ENCODE measurements at regions not wholly inside any gene's neighbourhood (a gene's known extent, or its start where the extent isn't known, plus 50 kb on each side); places are given as distances from the start of the nearest gene placed in this dataset.
"Not testable (repeated sequence)": the region's sequence is repeated elsewhere in the genome, so short reads cannot be mapped to it uniquely, and the experiment has no call there.

DNA sequence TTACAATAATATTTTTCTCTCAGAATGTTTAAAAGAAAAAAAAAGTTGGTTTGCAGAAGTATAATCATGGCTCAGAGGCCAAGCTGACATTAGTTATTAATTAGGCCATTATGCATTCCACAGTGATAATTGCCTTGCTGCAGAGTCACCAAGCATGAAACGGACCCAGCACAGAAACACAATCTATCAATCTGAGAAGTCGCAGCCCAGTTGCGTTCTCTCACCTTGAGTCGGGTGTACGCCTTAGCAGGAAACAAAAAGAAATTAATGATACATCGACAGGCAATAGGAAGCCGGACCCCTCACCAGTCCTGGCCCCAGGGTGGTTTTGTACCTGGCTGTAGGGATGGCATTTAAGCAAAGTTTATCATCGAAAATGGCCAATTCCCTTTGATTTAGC lies 129.7 kb downstream of the PHETA1 start:
- TF ChIP-seq ZNF792 (tag by site-specific recombination; IDR thresholded peaks at IDR 0.05), result no peak
- no peak for TF ChIP-seq ZBTB48 (tag by site-specific recombination; IDR thresholded peaks at IDR 0.05)
- TF ChIP-seq IKZF3 (tag by site-specific recombination; IDR thresholded peaks at IDR 0.05), result no peak
- TF ChIP-seq SP7 (tag by site-specific recombination; IDR thresholded peaks at IDR 0.05), result no peak
- TF ChIP-seq, protein P1, sequence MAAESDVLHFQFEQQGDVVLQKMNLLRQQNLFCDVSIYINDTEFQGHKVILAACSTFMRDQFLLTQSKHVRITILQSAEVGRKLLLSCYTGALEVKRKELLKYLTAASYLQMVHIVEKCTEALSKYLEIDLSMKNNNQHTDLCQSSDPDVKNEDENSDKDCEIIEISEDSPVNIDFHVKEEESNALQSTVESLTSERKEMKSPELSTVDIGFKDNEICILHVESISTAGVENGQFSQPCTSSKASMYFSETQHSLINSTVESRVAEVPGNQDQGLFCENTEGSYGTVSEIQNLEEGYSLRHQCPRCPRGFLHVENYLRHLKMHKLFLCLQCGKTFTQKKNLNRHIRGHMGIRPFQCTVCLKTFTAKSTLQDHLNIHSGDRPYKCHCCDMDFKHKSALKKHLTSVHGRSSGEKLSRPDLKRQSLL (tag by site-specific recombination; IDR thresholded peaks at IDR 0.05), result no peak
- TF ChIP-seq ZNF211 (tag by site-specific recombination; IDR thresholded peaks at IDR 0.05; ENCODE audit: low read depth), result no peak
- TF ChIP-seq ZNF701 (tag by site-specific recombination; IDR thresholded peaks at IDR 0.05), result no peak
- TF ChIP-seq ZNF670 (tag by site-specific recombination; IDR thresholded peaks at IDR 0.05; ENCODE audit: low read depth), result no peak
- no peak for TF ChIP-seq ZBTB11 (tag by site-specific recombination; conservative IDR thresholded peaks at IDR 0.05; ENCODE audit: low read depth)

GRCh38 chr12:111238075-111238734 lies 130.7 kb downstream of the PHETA1 start:
- Histone ChIP-seq H3K4me3 (ENCODE audit: low read depth, low read length) (no peak overlapping the region), H3K9me3 (ENCODE audit: control insufficient read depth, insufficient read depth, low read depth, low read length) (no peaks in the 10 kb centered on the region), H3K4me1 (ENCODE audit: control insufficient read depth, insufficient read depth, low read length) (no peaks in the 10 kb centered on the region), H3K27ac (ENCODE audit: extremely low read depth, low read depth, low read length) (no peak overlapping the region), H3K36me3 (ENCODE audit: control insufficient read depth in 2 of 2, insufficient read depth in 1 of 2, low read length in 2 of 2) (no peaks in the 10 kb centered on the region)
- TF ChIP-seq ZNF792 (tag by site-specific recombination; IDR thresholded peaks at IDR 0.05) (no peak), SP7 (tag by site-specific recombination; IDR thresholded peaks at IDR 0.05) (peak; percentile 99), BCL11A (tag by site-specific recombination; IDR thresholded peaks at IDR 0.05; ENCODE audit: low read depth) (no peak), SCRT2 (tag by site-specific recombination; IDR thresholded peaks at IDR 0.05) (peak; percentile 59), ZNF768 (tag by site-specific recombination; IDR thresholded peaks at IDR 0.05) (peak; percentile 88; the same call in 1 of the 2 replicates)
- ChIA-PET POLR2A (no interaction called here), CTCF (no interaction called here)

More for the DNA sequence above, 129.7 kb downstream of the PHETA1 start:
- ChIA-PET CTCF (interaction anchor here (0.6 kb wide), 1 partner anchor 27 kb away, joined by 4 read pairs; no protein-coding TSS in a partner anchor), POLR2A (no interaction called here)
- Histone ChIP-seq H3K27ac (ENCODE audit: extremely low read depth, low read depth, low read length) (no peak overlapping the region), H3K36me3 (ENCODE audit: control insufficient read depth in 2 of 2, insufficient read depth in 1 of 2, low read length in 2 of 2) (no peaks in the 10 kb centered on the region), H3K4me1 (ENCODE audit: control insufficient read depth, insufficient read depth, low read length) (no peaks in the 10 kb centered on the region), H3K4me3 (ENCODE audit: low read depth, low read length) (no peak overlapping the region), H3K9me3 (ENCODE audit: control insufficient read depth, insufficient read depth, low read depth, low read length) (no peaks in the 10 kb centered on the region)

DNA sequence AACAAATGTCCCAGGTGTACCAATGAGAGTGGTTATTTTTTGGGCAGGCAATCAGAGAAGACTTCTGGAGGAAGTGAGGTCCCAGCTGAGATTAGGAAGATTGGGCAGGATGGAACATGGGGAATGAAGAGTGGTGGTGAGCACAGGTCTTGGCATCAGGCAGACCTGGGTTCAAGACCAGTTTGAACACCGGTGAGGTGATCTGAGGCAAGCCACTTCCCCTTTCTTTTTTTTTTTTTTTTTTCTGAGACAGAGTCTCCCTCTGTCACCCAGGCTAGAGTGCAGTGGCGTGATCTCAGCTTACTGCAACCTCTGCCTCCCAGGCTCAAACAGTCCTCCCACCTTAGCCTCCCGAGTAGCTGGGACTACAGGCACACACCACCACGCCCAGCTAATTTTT lies 134.4 kb downstream of the PHETA1 start:
- CTCF ChIA-PET; H3K4me1 ChIP-seq (ENCODE audit: control insufficient read depth, insufficient read depth, low read length); H3K9me3 ChIP-seq (ENCODE audit: control insufficient read depth, insufficient read depth, low read depth, low read length); H3K36me3 ChIP-seq (ENCODE audit: control insufficient read depth in 2 of 2, insufficient read depth in 1 of 2, low read length in 2 of 2); H3K4me3 ChIP-seq (ENCODE audit: low read depth, low read length); H3K27ac ChIP-seq (ENCODE audit: extremely low read depth, low read depth, low read length): not testable (repeated sequence)
- POLR2A ChIA-PET, result interaction anchor here (0.7 kb wide), 1 partner anchor 191 kb away, joined by 3 read pairs; no protein-coding TSS in a partner anchor

DNA sequence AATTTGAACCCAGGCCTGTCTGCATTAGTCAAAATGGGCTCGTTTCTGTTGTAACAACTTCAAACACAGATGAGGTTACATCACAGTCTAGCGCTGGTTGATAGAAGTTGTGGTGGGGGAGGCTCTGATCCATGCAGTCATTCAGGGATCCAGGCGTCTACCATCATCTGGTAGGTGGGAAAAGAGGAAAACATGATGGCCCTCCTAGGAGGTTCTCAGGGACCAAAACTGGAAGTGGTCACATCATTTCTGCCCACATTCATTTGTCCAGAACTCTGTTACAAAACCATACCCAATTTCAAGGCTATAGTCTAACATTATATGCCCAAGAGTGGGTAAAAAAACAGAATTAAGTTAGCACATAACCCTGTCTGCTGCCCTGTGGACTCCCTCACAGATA lies 135.1 kb downstream of the PHETA1 start:
- POLR2A ChIA-PET, result no interaction called here
- Histone ChIP-seq H3K4me3 (ENCODE audit: low read depth, low read length) (no peak overlapping the region), H3K36me3 (ENCODE audit: control insufficient read depth in 2 of 2, insufficient read depth in 1 of 2, low read length in 2 of 2) (no peaks in the 10 kb centered on the region), H3K4me1 (ENCODE audit: control insufficient read depth, insufficient read depth, low read length) (no peaks in the 10 kb centered on the region), H3K9me3 (ENCODE audit: control insufficient read depth, insufficient read depth, low read depth, low read length) (no peaks in the 10 kb centered on the region), H3K27ac (ENCODE audit: extremely low read depth, low read depth, low read length) (no peak overlapping the region)
- TF ChIP-seq ZNF211 (tag by site-specific recombination; IDR thresholded peaks at IDR 0.05; ENCODE audit: low read depth) (no peak), ZNF302 (tag by site-specific recombination; IDR thresholded peaks at IDR 0.05; ENCODE audit: low read depth) (no peak), MZF1 (tag by site-specific recombination; IDR thresholded peaks at IDR 0.05; ENCODE audit: borderline replicate concordance) (no peak), ZNF660 (tag by site-specific recombination; IDR thresholded peaks at IDR 0.05) (no peak)
- CTCF ChIA-PET, result interaction anchor here (1.0 kb wide), 1 partner anchor 35 kb away, joined by 3 read pairs; no protein-coding TSS in a partner anchor

Measured in HEK293 (cell line).